ENCODE measurements at regions not wholly inside any gene's neighbourhood (a gene's known extent, or its start where the extent isn't known, plus 50 kb on each side); places are given as distances from the start of the nearest gene placed in this dataset.
"Not testable (repeated sequence)": the region's sequence is repeated elsewhere in the genome, so short reads cannot be mapped to it uniquely, and the experiment has no call there.

- no peak for DNase-seq
These were observed 182.1 kb upstream of the DAB1 start for GRCh38 chr1:57605933-57606332.

- DNase-seq: no peak
These were observed 179.8 kb upstream of the DAB1 start for GRCh38 chr1:57603696-57604095.

- DNase-seq: no peak
These were observed 176.6 kb upstream of the DAB1 start for GRCh38 chr1:57600424-57600823.

GRCh38 chr1:57599236-57599994 lies 175.6 kb upstream of the DAB1 start:
- no peak for DNase-seq

DNA sequence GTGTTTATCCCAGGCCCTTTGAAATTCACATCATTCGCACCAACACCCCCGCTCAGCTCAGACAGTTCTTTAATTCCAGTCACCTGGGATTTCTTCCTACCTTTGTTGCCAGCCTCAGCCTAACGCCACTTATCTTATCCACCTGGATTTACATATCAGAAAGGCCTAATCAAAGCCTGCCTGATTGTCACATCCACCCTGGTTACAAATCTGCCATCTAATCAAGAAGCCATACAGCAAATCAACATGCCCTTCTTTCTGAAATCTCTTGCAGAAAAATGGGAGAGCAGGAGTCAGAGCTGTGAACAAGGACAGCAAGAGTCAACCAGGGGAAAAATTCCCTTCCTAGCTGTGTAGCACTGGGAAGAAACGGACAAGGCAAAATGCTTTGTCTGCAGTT lies 173.2 kb upstream of the DAB1 start:
- DNase-seq: no peak

GRCh38 chr1:57594002-57594401 lies 170.1 kb upstream of the DAB1 start:
- no peak for DNase-seq

DNA sequence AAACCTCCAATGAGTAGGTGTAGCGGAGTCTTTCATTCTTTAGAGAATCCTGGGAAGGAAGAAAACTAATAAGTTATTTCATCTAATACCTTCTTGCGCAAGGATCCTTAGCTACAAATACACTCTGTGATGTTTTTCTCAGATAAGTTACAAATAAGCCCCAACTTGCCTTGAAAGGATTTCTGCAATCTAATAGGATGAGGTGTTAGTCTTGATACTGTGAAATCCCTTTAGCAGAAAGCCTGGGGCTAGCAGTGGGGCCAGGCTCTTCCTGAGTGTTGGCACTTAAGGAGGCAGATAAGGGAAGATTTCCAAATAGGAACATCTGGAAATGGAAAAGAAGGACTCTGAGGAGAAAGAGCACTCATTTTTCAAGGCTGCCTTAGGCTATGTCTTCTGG lies 168.0 kb upstream of the DAB1 start:
- no peak for DNase-seq

- DNase-seq: no peak
These were observed 167.1 kb upstream of the DAB1 start for GRCh38 chr1:57590978-57591377.

GRCh38 chr1:57586842-57587241 lies 163.0 kb upstream of the DAB1 start:
- DNase-seq: no peak

DNA sequence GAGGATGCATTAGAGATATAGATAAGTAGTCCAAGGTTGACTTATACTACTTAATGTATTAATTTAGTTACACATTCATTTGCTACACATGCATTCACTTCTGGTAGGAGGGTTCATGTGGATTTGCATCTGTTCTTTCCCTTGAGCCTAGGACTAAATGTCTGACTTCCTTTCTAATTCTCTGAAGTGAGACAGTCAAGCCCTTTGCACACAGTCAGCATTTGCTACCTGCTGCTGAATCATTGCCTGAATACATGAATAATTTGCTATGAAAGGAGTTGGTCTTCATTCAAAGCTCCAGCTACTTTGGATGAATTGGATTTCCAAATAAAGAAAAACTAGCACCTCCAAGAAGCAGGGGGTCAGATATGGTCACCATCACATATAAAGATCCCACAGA lies 154.8 kb upstream of the DAB1 start:
- no peak for DNase-seq

- no peak for DNase-seq
These were observed 154.2 kb upstream of the DAB1 start for GRCh38 chr1:57578099-57578498.

DNA sequence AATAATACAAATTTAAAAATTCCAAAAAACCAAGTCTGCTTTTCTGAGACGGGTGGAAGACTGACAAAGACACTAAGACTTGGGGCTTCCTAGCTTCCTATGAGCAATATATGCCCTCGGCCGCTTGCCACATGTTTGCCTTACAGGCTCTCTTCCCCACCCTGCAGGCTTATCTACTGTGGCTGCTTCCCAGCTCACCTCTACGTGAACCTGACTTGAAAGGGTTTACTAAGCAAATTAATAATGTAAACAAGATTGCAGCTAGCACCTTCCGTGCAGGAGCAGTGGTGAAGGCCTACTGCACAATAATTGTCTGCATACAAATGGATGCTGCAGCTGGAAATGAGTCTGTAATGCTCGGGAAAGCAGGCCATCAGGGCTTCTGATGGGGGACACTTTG lies 152.9 kb upstream of the DAB1 start:
- DNase-seq: no peak

DNA sequence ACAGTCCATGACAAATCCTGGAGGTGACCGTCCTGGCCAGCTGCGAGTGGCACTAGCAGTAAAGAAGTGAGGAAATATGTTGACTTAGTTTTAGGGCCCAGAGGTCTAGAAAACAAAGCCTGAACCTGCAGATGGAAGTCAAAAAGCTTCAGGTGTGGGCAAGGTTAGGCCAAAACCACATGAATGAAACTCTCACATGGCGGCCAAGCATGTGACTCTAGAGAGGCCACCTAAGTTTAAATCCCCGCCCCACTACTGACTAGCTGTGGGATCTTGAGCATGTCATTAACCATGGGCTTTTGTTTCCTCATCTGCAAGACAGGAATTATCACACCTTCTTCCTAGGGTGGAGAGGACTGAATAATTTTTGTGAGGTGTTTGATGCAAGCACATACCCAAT lies 148.2 kb upstream of the DAB1 start:
- no peak for DNase-seq

DNA sequence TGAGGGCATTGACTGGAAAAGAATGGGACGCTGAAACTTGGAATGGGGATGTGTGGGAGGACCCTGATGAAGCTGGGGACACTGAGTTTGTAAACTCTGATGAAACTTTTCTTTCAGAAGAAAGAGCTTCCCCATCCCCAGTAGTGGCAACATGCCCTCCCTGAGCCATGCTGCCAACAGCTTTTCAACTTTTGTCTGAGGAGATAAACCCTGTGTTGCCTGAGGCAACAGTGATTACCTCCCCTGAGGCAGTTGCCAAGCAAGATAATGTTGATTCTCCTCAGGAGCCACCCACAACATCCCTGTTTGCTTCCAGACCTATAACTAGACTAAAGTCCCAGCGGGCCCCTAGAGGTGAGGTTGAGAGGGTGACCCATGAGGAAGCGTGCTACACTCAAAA lies 134.2 kb upstream of the DAB1 start:
- DNase-seq: not testable (repeated sequence)

- DNase-seq: no peak
These were observed 129.8 kb upstream of the DAB1 start for GRCh38 chr1:57553666-57554065.

DNA sequence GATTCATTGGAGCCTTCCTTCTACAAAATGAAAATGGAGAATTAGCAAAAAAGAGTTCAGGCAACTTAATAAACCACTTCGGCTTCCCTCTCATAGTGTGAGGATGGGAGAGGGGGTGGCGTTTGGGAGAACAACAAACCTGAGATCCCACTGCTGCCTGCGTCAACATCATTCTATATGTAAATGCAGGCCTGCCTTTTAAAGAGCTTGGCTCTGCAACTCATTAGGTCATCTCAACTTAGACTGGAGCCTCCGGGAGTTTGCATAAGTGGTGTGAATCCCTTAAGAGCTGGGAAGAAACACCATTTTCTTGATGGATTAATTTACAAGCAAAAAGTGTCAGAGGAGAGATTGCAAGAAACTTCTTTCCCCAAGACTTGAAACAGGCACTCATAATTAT lies 127.6 kb upstream of the DAB1 start:
- no peak for DNase-seq

GRCh38 chr1:57550092-57550491 lies 126.2 kb upstream of the DAB1 start:
- DNase-seq: no peak

DNA sequence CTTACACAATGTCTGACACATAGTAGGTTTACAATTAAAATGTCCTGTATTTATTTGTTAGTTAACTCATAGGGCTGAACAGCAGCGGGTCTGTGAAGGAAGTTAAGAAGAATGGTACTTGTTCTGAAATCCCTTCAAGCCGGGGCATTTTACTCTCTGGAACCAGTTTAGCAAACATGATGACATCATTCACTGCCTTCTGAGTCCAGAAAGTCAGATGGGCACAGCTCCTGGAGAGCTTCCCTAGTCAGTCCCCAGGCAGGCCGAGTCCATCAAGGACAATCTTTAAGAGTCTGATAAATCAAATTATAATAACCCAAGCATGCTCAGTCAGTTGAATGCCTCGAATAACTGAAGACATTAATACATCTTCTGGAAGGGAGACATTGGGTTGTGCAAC lies 125.4 kb upstream of the DAB1 start:
- DNase-seq: no peak

DNA sequence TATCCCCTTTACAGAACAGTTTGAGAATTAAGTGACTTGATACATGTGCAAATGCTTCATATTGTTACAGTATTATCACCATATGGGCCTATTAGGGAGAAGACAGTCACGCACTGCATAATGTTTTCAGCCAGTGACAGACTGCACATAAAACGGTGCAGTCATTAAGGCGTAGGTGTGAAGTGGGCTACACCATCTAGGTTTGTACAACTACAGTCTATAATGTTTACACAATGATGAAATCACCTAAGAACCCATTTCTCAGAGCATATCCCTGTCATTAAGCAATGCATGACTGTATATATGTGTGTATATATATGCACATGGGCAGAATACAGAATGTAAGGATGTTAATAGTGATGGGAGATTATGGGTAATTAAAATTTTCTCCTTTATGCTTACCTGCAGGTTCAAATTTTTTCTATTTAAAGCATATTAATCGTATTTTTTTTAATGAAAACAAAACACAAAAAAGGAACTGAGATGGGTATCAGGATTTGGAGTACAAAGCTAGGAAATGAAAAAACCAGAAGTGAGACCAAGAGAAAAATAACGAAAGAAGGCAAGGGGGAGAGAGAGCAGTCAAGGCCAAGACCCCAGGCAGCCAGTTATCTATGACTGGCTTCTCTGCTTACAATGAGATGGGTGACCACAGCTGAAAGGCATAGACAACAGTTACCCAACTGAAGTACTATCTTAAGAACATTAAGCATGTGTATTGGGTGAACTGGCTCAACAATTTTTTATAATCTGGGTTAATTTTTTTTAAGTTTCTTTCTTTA lies 122.9 kb upstream of the DAB1 start:
- no peak for DNase-seq

GRCh38 chr1:57544345-57544744 lies 120.5 kb upstream of the DAB1 start:
- DNase-seq: no peak

DNA sequence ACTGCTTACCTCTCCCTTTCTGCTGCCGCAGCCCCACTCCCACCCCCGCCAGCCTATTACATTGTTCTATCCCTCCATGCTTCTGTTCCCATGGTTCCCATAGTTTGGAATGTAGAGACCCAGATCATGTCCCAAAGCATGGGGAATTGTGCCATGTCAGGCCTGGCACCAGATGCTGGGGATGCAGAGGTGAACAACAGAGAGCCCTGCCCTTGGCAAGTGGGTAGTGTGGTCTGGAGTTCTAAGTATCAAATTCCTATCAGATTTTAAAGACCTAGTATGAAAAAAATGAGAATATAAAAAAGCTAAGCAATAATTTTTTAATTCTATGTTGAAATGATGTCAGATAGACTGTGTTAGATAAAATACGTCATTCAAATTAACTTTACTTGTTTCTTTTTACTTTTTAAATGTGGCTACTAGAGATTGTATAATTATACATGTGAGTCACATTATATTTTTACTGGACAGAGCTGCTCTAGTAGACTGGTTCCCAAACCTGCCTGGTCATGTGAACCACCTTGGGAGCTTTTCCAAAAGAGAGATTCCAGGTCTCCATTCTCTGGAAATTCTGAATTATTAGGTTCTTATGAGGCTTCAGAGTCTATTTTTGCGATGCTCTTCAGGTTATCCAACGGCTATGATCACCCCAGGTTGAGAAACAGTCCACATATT lies 113.0 kb upstream of the DAB1 start:
- DNase-seq: no peak

- DNase-seq: no peak
These were observed 108.4 kb upstream of the DAB1 start for GRCh38 chr1:57532299-57532698.

DNA sequence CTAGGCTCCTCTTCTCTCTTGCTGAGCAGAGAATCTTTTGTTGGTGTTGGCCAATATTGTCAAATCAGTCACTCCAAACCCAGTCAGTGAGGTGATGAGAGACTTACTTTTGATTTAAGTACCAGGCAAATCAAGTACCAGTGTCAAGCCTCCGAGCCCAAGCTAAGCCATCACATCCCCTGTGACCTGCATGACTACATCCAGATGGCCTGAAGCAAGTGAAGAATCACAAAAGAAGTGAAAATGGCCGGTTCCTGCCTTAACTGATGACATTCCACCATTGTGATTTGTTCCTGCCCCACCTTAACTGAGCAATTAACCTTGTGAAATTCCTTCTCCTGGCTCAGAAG lies 107.0 kb upstream of the DAB1 start:
- DNase-seq: not testable (repeated sequence)
